HG03159 (cell line): ENCODE measurements at regions not wholly inside any gene's neighbourhood (a gene's known extent, or its start where the extent isn't known, plus 50 kb on each side); places are given as distances from the start of the nearest gene placed in this dataset.

Experiments
- ATAC-seq: cut with Tn5 transposase; IDR thresholded peaks from one replicate; pipeline ENCODE4 v1.9.1; 2021; ENCODE audit warnings: mild to moderate bottlenecking, moderate library complexity; ENCODE audit not compliant: unreplicated experiment

- no peak for ATAC-seq
Observed at GRCh38 chr17:72534265-72534664, 413.4 kb downstream of the SOX9 start.

- ATAC-seq: no peak
Observed at GRCh38 chr17:72534776-72535175, 414.0 kb downstream of the SOX9 start.

DNA sequence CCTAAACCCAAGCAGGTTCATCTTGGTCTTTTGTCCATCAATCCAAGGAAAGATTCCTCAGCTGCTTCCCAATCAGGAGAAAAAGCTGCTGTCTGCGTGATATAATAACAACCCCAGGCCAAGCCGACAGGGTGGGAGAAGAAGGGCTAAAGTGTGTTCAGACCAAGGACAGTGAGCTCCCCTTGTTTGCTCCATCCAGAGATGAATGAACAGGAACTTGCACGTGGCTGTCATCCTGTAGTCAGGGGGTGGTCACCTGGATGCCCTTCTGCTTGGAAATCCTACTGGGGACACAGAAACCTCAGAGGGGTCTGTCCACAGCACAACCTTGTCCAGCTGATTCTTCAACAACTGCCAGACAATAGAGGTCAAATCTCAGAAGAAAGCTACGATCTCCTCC is 414.5 kb downstream of the SOX9 start:
- ATAC-seq: no peak

- no peak for ATAC-seq
Observed at GRCh38 chr17:72535779-72536178, 415.0 kb downstream of the SOX9 start.

DNA sequence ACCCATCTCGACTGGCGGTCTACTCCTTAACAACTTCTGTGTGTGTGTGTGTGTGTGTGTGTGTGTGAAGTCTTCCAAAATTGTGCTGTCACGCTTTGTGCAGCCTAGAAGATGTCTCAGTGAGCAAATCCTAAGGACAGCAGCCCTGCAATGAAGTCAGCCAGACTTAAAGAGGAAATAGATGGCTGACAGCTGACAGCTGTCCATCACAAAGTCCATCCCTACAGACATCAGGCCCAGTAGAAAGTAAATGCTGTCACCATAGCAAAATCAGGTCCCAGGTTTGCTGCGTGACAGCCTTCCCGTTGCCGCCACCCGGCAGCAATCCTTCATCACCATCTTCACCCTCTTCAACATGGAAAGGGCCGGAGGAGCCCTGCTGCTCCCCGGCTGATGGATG is 416.0 kb downstream of the SOX9 start:
- ATAC-seq: no peak

GRCh38 chr17:72538443-72538842 is 417.6 kb downstream of the SOX9 start:
- ATAC-seq: no peak

DNA sequence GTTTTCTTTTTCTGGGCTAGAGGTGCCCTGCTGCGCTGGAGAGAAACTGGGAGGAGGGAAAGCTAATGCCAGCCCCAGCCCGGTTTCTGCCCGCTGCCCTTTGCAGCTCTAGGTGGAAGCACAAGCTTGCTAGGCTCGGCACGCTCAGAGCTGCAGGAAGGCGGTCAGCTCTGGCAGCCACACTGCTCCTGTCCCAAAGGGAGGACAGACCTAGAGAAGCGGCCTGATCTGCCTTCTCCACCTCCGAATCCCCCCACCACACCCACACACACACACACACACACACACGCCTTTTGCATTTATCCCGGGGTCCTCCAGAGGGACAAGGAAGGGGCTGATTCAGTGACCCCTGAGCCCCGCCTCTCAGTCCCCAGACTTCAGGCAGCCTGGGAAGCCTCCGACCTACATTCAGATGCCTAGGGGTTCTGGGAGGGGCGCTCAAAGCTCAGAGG is 418.1 kb downstream of the SOX9 start:
- ATAC-seq: no peak

- peak; percentile 85 for ATAC-seq
Observed at GRCh38 chr17:72539981-72540897, 419.4 kb downstream of the SOX9 start.

GRCh38 chr17:72542317-72542716 is 421.5 kb downstream of the SOX9 start:
- ATAC-seq: no peak

DNA sequence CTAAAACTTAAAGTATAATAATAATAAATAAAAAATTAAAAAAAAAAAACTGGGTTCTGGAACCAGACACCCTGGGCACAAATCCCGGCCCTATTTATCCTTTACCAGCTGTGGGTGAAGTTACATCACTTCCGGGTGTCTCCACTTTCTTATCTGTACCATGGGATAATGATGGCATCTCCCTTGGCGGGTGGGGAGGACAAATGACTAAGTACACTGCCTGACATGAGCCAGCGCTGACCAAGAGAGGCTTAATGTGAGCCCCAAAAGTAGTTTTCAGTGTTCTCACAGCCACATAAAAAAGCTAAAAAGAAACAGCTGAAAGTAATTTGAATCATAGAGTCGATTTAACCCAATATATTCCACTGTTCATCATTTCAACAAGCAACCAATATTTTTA is 424.9 kb downstream of the SOX9 start:
- ATAC-seq: no peak

DNA sequence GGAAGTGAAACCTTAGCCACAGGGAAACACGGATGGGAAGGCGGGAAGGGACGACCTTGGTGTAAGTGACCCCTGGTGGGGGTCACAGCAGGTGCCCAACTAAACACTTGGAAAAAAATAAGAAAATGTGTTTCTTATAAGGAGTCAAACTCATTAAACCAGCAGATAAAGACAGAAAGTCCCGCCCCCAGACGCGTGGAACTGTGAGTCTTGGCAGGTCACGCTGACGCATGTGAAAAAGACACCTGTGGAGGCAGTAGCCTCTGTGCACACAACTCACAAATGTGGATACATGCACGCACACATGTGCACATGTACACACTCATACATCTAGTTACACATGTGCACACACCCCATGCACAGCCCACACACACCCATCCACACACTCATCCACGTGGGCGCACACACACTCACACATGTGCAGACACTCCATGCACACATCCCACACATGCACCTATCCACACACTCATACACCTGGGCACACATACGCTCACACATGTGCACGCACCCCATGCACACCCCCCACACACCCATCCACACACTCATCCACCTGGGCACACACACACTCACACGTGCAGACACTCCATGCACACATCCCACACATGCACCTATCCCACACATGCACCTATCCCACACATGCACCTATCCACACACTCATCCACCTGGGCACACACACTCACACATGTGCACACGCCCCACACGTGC is 432.4 kb downstream of the SOX9 start:
- no peak for ATAC-seq

DNA sequence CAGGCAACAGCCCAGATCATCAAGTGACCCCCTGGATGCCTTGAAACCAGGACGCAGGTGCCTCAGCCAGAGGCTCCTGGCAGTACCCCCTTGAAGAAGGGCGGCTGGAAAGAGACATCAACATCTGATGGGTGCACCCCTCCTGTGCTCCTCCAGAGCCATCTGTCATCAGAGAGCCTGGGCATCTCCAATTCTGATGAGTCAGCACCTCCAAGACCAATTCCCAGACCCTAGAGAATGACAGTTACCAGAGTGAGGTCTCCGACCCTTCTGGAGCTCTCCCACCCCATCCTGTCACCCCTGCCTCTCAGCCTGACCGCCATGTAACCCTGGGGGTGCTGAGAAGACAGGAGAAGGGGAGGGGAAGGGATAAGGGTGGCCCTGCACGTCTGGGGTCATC is 433.7 kb downstream of the SOX9 start:
- no peak for ATAC-seq

- no peak for ATAC-seq
Observed at GRCh38 chr17:72555052-72555451, 434.2 kb downstream of the SOX9 start.

- peak; percentile 61 for ATAC-seq
Observed at GRCh38 chr17:72556944-72557826, 436.4 kb downstream of the SOX9 start.

GRCh38 chr17:72558971-72559476 is 438.2 kb downstream of the SOX9 start:
- no peak for ATAC-seq

GRCh38 chr17:72560303-72561247 is 439.8 kb downstream of the SOX9 start:
- ATAC-seq: peak; percentile 61

DNA sequence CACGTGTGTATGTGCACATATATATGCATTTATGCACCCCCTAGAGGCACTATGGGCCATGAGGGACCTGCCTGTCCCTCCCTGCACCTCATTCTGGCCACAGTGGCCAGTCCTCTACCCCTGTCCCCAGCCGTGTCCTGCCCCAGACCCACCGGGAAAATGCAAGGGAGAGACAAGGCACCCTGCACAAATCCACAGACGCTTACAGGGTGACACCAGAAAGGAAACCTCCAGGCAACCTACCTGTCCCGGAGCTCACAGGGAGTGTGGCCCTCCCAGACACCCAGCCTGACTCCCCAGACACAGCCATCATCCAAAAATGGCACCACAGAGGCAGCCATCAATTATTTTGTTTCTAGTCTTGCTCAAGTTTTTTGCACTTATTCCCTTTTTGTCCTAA is 440.4 kb downstream of the SOX9 start:
- ATAC-seq: no peak

DNA sequence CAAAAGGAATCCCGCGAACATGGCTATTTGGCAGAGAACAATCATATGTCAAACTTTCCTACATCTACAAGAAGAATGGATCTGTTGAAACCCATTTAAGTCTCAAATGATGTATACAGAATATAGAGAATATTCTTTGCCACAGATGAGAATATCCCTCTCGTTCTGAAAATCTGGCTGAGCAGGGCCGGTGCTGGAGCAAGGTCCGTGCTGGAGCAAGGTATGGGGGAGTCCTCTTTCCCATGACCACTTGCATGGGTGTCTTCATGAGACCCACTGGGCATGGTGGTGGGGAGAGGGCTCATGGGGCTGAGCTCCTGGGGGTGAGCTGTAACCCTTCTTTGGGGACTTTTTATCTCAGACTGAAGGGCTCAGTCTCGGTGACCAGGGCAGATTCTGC is 440.9 kb downstream of the SOX9 start:
- no peak for ATAC-seq

DNA sequence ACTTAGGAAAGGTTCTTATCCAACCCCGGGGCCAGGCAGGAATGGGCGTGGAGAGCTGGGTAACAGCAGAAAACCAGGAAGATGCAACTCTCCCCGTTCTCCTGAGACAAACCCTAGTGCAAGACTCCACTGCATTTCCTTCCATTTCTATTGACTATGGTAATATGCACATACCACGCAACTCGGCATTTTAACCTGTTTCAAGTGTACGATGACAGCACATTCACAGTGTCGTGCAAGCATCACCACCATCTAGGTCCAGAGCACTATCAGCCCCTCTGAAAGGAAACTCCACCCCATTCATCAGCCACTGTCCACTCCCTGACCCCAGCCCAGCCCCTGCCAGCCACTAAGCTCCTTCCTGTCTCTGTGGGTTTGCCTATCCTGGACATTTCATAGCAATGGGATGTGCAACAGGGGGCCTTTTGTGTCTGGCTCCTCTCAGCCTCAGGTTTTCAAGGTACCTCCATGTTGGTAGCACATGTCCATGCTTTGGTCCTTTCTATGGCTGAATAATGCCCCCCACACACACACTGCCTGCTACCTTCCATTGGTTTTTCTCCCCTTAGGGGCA is 441.9 kb downstream of the SOX9 start:
- ATAC-seq: no peak
